Forelimb muscle (tissue), 1 donor: ENCODE measurements at regions not wholly inside any gene's neighbourhood (a gene's known extent, or its start where the extent isn't known, plus 50 kb on each side); places are given as distances from the start of the nearest gene placed in this dataset.
"Not testable (repeated sequence)": the region's sequence is repeated elsewhere in the genome, so short reads cannot be mapped to it uniquely, and the experiment has no call there.

Experiments used
- DNase-seq: peaks from one replicate; pipeline ENCODE4 v3.0.0-alpha.2; 2013; ENCODE audit warnings: low read depth

- DNase-seq: no peak
Measured at GRCh38 chr15:50857763-50858162, 50.7 kb upstream of the AP4E1 start.

GRCh38 chr15:50854601-50855490 is 53.6 kb upstream of the AP4E1 start:
- DNase-seq: no peak

- no peak for DNase-seq
Measured at GRCh38 chr15:50850003-50850402, 58.5 kb upstream of the AP4E1 start.

GRCh38 chr15:50848349-50848748 is 60.1 kb upstream of the AP4E1 start:
- DNase-seq: no peak

GRCh38 chr15:50845181-50845580 is 63.3 kb upstream of the AP4E1 start:
- not testable (repeated sequence) for DNase-seq

- no peak for DNase-seq
Measured at GRCh38 chr15:50840520-50840919, 68.0 kb upstream of the AP4E1 start.

GRCh38 chr15:50837256-50837770 is 71.2 kb upstream of the AP4E1 start:
- DNase-seq: no peak

- DNase-seq: no peak
Measured at GRCh38 chr15:50830477-50831354, 65.2 kb upstream of the SPPL2A start.

GRCh38 chr15:50828610-50829206 is 63.2 kb upstream of the SPPL2A start:
- DNase-seq: peak; percentile 6

- no peak for DNase-seq
Measured at GRCh38 chr15:50825946-50826345, 60.4 kb upstream of the SPPL2A start.

- DNase-seq: no peak
Measured at GRCh38 chr15:50824514-50824913, 59.0 kb upstream of the SPPL2A start.

- DNase-seq: no peak
Measured at GRCh38 chr15:50823281-50823680, 57.8 kb upstream of the SPPL2A start.

GRCh38 chr15:50821476-50821875 is 56.0 kb upstream of the SPPL2A start:
- DNase-seq: no peak

GRCh38 chr15:50820808-50821382 is 55.4 kb upstream of the SPPL2A start:
- no peak for DNase-seq

- no peak for DNase-seq
Measured at GRCh38 chr15:50819344-50819743, 53.8 kb upstream of the SPPL2A start.

GRCh38 chr15:50815958-50816590 is 50.6 kb upstream of the SPPL2A start:
- no peak for DNase-seq
